ENCODE measurements at regions not wholly inside any gene's neighbourhood (a gene's known extent, or its start where the extent isn't known, plus 50 kb on each side); places are given as distances from the start of the nearest gene placed in this dataset.
A peak's percentile ranks its signal among the peaks of the same experiment; 100 is the strongest.

DNA sequence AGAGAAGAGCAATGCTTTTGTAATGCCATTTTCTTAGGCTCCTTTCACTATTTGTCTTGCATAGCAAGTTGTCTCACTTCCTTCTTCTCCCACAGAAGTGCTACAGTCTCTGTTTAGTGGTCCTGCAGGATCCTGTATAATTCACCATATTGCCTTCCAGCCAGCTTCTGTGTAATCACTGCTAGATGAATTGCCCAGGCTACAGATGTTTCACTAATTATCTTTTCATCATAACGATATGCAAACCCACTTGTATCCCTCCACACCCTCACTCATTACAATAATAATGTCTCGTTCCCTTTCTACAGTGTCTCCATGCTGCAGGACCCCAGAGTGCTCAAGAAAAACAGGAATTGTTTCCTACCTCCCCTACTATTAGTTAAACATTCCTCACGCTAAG is 402.9 kb downstream of the TBL1XR1 start:
- no peak for ATAC-seq
- DNase-seq = no peak

DNA sequence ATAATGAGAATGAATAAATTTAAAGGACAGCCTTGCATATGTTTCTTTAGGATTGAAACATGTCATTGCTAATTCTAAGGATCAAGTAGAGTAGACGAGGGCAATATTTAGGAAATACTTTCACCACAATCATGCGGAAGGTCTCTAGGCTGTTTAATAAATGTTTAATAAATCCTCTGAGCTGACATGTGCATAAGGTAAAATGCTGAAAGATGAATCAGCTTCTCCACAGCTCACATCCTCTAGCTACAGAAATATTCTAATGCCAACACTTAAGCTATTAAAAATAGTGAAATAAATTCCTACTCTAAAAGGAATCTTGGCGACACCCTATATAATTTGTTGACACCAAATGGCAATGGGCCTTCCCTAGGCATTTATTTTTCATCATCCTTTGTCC is 407.3 kb downstream of the TBL1XR1 start:
- DNase-seq (no peak), ATAC-seq (no peak)

GRCh38 chr3:176789281-176789705 is 408.0 kb downstream of the TBL1XR1 start:
- ATAC-seq (peak; percentile 19), DNase-seq (no peak)

DNA sequence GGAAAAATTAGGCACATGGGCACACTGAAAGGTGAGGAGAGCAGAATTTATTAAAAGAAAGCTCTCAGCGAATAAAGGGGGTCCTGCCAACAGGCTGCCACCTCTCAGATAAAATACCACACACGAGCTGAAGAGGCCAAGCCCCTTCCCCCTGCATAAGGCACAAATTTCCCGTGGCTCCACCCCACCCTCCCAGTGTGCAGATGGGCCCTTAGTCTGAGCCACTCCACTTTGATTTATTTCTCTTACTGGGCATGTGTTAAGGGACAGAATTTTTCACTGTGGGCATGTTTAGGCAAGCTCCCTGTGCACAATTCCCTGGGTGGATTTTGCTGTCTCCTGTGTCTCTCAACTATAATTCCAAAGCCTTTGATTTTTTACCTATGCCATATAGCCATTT is 409.8 kb downstream of the TBL1XR1 start:
- no peak for DNase-seq
- no peak for ATAC-seq

GRCh38 chr3:176785171-176785570 is 412.1 kb downstream of the TBL1XR1 start:
- ATAC-seq (no peak), DNase-seq (no peak)

DNA sequence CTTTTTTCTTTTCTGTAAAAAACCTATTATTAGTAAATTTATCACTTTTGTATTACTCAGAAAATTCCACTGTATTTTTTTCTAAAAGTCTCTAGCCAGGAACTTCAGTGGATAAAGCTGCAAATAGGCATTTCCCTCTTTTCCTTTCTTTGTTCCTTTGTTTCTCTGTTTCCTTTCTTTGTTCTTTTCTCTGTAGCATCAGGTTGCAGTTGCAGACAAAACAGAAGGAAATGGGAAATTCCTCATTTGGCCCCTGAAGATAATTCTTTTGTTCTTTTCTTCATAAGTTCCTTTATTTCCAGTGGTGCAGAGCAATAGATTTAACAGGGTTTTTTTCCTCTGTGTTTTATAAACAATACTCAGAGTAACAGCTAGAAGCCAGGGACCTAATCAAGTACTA is 416.5 kb downstream of the TBL1XR1 start:
- ATAC-seq (no peak), DNase-seq (no peak)

GRCh38 chr3:176776622-176777175 is 420.6 kb downstream of the TBL1XR1 start:
- no peak for ATAC-seq
- DNase-seq = no peak

DNA sequence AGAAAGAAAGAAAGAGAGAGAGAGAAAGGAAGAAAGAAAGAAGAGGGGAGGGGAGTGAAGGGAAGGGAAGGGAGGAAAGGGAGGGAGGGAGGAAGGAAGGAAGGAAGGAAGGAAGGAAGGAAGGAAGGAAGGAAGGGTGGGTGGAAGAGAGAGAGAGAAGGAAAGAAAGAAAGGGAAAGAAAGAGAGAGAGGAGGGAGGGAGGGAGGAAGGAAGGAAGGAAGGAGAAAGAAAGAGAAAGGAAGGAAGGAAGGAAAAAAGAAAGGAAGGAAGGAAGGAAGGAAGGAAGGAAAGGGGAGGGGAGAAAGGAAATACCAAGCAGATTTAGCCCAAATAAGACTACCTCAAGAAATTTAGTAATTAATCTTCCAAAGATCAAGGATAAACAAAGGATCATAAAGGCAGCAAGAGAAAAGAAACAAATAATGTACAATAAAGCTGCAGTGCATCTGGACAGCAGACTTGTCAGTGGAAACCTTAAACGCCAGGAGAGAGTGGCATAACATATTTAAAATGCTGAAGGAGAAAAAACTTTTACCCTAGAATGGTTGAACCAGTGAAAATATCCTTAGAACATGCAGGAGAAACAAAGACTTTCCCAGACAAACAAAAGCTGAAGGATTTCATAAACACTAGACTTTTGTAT is 427.6 kb downstream of the TBL1XR1 start:
- ATAC-seq (no peak), DNase-seq (no peak)

DNA sequence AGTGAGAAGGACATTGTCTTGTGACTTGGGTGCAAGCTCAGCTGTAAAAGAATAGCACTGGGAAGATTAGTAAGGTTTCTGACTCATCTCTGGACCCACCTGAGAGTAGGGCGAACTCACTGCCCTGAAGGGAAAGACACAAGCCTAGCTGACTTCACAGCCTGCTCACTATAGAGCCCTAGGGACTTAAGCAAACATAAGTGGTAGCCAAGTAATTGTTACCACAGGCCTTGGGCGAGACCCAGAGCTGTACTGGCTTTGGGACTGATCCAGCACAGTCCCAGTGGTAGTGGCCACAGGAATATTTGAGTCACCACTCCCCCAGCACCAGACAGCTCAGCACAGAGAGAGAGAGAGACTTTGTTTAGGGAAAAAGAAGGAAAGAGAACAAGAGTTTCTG is 429.9 kb downstream of the TBL1XR1 start:
- ATAC-seq = no peak
- no peak for DNase-seq

DNA sequence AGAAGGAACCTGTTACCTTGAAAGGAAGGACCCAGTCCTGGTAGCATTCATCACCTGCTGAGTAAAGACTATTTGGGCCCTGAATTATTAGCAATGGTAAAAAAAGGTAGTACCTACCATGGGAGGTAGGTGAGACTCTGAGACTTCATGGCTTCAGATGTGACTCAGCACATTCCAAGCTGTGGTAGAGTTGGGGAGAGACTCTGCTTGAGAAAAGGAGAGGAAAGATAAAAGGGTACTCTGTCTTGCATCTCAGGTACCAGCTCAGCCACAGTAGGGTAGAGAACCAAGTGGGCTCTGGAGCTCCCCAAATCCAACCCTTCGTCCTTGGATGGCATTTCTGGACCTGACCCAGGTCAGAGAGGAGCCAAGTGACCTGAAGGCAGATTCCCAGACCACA is 430.4 kb downstream of the TBL1XR1 start:
- DNase-seq = no peak
- ATAC-seq = no peak

DNA sequence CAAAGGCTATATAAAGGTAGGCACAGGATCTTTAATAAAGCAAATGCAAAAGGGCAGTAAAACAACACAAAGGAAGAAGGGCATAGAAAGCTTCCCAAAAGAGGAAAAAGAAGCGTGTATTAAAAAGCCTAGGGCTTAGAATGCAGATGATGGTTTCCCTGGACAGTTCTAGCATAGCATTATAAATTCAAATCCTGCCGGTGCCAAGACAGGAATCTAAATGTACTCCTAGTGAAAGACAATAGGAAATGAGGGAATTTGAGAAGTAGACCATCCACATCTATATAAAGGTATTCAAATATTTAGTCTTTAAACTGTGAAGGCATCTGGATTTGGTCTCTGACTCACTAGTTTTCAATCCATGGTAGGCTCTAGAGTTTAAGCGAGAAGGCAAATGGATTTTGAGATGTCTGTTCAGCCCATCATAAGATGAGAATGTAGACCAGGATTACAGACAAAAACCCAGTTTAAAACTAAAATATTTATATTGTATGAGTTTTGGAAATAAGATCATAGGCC is 431.8 kb downstream of the TBL1XR1 start:
- DNase-seq = no peak
- ATAC-seq = no peak

DNA sequence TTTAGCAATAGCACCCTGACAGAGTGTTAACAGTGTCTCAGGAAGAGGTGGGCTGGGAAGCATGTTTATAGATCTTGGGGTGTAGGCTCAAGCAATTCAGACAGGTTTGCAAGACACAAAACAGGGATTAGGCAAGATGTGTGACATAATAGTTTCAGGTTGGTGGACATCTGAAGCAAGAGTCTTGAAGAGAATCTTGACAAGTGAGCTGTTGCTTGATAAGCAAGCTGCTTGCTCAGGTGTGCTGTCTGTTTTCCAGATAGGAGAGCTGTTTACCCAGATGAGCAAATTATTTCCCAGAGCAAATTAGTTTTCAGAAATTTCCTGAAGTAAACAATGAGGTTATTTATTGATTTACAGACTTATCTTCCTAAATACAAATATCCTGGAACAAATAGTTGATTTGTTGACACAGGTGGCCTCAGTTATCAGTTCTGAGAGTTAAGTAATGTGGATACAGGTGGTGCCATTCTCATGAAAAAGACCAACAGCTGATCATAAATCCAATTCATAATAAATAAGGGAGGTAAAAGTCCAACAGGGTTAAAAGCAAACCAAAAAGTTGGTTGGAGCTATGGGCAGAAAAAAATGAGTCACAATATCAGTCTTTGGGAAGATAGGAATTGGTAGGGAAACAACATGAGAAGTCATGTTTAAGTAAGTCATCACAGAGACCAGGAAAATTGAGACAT is 437.3 kb downstream of the TBL1XR1 start:
- DNase-seq (no peak), ATAC-seq (no peak)

GRCh38 chr3:176757429-176757828 is 439.9 kb downstream of the TBL1XR1 start:
- ATAC-seq (no peak), DNase-seq (no peak)

GRCh38 chr3:176755977-176756376 is 441.3 kb downstream of the TBL1XR1 start:
- no peak for DNase-seq
- no peak for ATAC-seq

DNA sequence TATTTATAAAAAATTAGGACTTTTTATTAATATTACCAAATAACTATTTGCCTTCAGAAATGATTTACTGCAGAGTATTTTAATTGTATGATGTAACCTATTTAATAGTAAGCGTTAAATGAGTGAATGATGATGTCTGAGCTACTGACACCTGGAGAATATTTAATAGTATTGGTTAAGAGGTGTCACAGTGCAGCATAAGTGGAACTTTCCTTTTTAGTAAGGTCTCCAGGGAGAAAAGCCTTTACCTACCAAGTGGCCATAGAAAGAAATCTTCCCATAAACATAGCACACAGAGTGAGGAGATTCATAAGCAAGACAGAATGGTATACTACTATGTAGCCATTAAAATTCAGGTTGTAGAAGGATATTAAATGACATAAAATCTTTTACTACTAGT is 441.7 kb downstream of the TBL1XR1 start:
- no peak for DNase-seq

GRCh38 chr3:176741664-176742047 is 455.6 kb downstream of the TBL1XR1 start:
- ATAC-seq (no peak), DNase-seq (no peak)

More for the DNA sequence above, 441.7 kb downstream of the TBL1XR1 start:
- no peak for ATAC-seq

DNA sequence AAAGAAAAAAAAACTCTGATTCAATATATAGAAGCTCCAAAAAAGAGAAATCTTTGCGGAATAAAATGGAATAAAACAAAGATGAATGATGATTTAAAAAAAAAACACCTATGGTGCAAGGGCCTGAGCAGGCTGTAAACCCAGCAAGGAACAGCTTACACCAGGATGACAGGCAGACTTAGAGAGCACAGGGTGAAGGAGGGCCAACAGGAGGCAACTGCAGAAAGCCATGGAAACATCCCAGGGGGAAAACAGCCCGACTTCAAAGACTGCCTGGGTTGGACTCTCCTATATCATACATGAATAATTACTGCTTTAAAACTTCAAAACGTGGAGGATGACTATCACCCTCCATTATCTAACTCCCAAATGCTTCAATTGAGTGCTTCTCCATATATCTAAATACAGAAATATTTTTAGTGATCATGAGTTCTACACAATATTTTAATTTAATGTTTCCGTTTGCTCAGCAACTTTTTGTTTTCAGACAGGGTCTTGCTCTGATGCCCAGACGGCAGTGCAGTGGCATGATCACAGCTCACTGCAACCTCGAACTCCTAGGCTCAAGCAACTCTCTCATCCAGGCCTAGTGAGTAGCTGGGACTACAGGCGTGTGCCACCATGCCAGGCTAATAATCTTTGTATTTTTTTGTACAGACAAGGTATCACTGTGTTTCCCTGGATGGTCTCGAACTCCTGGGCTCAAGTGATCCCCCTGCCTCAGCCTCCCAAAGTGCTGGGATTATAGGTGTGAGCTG is 456.2 kb downstream of the TBL1XR1 start:
- DNase-seq (no peak), ATAC-seq (no peak)

GRCh38 chr3:176739159-176739558 is 458.1 kb downstream of the TBL1XR1 start:
- ATAC-seq (no peak), DNase-seq (no peak)

DNA sequence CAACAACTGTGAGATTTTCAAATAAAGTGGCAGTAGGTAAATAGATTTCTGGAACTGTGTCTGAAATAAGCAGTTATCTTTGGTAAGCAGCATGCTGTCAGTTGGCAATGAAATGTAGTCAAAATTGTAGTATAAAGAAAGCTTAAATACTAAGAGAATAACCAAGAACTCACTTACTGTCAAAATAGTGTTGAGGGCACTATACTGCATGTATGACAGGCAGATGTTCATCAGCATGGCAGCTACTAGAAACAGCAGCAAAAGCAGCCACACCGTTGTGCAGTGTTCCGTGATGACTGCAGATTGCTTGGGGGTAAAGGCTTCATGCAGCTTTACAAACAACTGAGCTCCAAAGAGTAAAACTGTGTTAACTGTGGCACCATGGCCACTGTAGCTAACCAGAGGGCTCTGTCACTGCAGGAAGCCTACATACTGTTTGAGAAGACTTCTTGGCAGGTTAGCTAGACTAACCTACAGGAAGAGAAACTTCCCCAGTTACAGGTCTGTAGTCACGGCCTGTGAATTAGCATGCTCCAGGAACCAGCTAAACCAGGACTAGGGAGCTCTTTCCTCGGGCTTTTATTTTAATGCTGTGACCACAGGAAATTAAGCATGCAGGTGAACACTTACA is 459.7 kb downstream of the TBL1XR1 start:
- ATAC-seq = no peak
- no peak for DNase-seq

DNA sequence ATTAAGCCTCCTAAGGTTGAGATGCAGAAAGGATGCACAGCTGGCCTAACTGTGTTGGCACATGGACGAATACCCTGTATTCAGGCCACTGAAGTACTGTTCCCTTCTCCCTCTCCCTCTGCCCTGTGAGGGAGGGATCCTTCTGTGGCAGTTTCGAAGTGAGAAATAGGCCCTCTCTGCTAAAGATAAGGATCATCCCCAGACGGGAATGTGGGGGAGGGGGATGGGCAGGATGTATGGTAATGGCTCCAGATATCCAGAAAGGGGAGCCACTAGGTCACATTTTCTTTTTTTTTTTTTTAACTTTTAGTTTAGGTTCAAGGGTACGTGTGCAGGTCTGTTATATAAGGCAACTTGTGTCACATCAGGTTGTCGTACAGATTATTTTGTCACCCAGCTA is 463.1 kb downstream of the TBL1XR1 start:
- DNase-seq (no peak), ATAC-seq (no peak)

DNA sequence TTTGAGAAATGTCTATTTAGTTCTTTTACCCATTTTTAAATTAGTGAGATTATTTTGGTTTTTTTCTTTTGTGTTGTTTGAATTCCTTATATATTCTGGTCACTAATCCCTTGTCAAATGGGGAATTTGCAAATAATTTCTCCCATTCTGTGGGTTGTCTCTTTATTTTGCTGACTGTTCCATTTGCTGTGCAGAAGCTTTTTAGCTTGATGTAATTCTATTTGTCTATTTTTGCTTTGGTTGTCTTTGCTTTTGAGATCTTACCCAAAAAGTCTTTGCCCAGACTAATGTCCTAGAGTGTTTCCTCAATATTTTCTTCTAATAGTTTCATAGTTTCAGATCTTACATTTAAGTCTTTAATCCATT is 472.9 kb downstream of the TBL1XR1 start:
- DNase-seq = no peak
- ATAC-seq = no peak

GRCh38 chr3:176723758-176724393 is 473.4 kb downstream of the TBL1XR1 start:
- ATAC-seq = no peak
- no peak for DNase-seq
